ENCODE measurements at regions not wholly inside any gene's neighbourhood (a gene's known extent, or its start where the extent isn't known, plus 50 kb on each side); places are given as distances from the start of the nearest gene placed in this dataset.

DNA sequence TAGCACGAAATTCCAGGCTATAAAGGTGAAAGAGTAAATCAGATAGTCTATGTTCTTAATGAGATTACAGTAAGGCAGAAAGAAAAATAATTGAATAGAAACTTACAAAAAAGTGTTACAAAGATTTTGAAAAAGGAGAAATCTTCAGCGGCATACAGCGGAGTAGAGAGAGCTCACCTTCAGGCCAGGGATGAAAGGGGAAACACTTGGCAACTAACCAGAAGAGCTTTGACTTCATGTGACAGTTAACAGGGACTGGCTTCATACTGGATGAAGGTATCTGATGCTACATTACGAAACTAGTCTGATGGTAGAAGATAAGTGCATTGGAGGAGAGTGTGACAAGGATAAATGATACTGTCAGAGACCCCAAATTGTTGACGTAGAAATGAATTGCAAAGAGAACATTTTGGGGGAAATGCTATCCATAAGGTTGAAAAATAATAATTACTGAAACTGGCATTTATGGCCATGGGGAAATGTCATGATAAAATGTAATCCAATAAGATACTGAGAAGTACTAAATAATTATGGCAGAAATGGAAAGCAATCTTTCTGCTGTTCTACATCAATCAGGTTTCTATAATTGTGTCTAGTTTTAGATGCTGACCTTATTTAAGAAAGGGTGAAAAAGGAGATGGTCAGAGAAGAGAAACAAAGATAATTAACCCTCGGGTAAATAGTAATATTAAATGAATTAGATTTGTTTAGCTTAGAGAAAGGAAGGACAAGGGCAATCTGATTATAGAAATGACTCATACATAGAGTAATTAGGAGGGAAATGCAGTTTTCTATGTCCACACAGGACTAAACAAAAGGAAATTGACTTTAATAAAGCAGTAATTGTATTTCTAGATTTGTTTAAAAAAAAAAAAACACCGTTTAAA, 808.7 kb downstream of the NCAM2 start:
- peaks cover 1% of the 10 kb centered on the region for H3K4me1 Mint-ChIP-seq (ENCODE audit: low read depth)
- no peak overlapping the region for H3K27ac Mint-ChIP-seq
- no peak for TF ChIP-seq CTCF (IDR thresholded peaks at IDR 0.05; ENCODE audit: unreplicated experiment)
- H3K9me3 Mint-ChIP-seq (ENCODE audit: low read depth): no peaks in the 10 kb centered on the region
- no peaks in the 10 kb centered on the region for H3K36me3 Mint-ChIP-seq (ENCODE audit: insufficient read depth)
- DNase-seq (ENCODE audit: low spot score, unreplicated experiment): no peak
- H3K27me3 Mint-ChIP-seq: no peaks in the 10 kb centered on the region
- no peak overlapping the region for H3K4me3 Mint-ChIP-seq (ENCODE audit: low read depth)

DNA sequence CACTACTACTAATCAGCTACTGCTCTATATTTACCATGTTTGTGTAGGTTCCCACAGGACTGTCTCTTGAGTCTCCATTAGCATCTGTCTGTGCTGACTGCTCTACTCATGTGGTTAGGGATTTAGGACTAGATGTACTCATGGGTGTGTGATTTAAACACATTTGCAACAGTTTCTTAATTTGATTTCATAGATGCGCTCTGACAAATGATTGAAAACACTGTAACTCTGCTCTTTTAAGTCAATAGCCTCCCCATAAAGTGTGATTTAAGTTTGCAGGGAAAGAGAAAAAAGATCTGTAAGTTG, 809.3 kb downstream of the NCAM2 start:
- H3K9me3 Mint-ChIP-seq (ENCODE audit: low read depth): no peaks in the 10 kb centered on the region
- H3K4me1 Mint-ChIP-seq (ENCODE audit: low read depth): peaks cover 1% of the 10 kb centered on the region
- TF ChIP-seq CTCF (IDR thresholded peaks at IDR 0.05; ENCODE audit: unreplicated experiment): no peak
- no peaks in the 10 kb centered on the region for H3K27me3 Mint-ChIP-seq
- H3K36me3 Mint-ChIP-seq (ENCODE audit: insufficient read depth): no peaks in the 10 kb centered on the region
- H3K4me3 Mint-ChIP-seq (ENCODE audit: low read depth): no peak overlapping the region
- no peak for DNase-seq (ENCODE audit: low spot score, unreplicated experiment)
- no peak overlapping the region for H3K27ac Mint-ChIP-seq

- DNase-seq (ENCODE audit: low spot score, unreplicated experiment): no peak
- Mint-ChIP-seq H3K4me3 (ENCODE audit: low read depth) (no peak overlapping the region), H3K4me1 (ENCODE audit: low read depth) (no peaks in the 10 kb centered on the region), H3K36me3 (ENCODE audit: insufficient read depth) (no peaks in the 10 kb centered on the region), H3K9me3 (ENCODE audit: low read depth) (no peaks in the 10 kb centered on the region), H3K27me3 (no peaks in the 10 kb centered on the region), H3K27ac (no peak overlapping the region)
- TF ChIP-seq CTCF (IDR thresholded peaks at IDR 0.05; ENCODE audit: unreplicated experiment): no peak
Observed at GRCh38 chr21:21813289-21813688, 815.1 kb downstream of the NCAM2 start.

DNA sequence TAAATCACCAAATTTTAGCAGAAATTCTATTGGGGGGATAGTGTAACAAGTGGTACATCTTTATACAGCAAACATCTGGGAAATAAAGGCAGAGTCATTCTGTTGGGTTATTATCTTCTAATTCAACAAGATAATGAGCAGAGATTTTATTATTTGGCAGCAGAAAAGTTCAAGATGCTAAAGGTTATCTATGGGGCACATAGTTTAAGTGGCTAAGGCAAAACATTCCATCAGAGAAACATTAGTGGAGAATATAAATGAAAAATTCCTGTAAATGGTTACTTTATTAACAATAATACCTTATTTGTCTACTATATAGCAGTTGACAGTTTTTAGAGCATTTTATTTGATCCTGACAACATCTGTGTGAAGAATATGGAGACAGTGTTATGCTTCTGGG, 815.7 kb downstream of the NCAM2 start:
- Mint-ChIP-seq H3K4me3 (ENCODE audit: low read depth) (no peak overlapping the region), H3K27me3 (no peaks in the 10 kb centered on the region), H3K4me1 (ENCODE audit: low read depth) (no peaks in the 10 kb centered on the region), H3K36me3 (ENCODE audit: insufficient read depth) (no peaks in the 10 kb centered on the region), H3K9me3 (ENCODE audit: low read depth) (no peaks in the 10 kb centered on the region), H3K27ac (no peak overlapping the region)
- no peak for DNase-seq (ENCODE audit: low spot score, unreplicated experiment)
- no peak for TF ChIP-seq CTCF (IDR thresholded peaks at IDR 0.05; ENCODE audit: unreplicated experiment)

GRCh38 chr21:21816778-21817177, 818.6 kb downstream of the NCAM2 start:
- H3K36me3 Mint-ChIP-seq (ENCODE audit: insufficient read depth): no peaks in the 10 kb centered on the region
- TF ChIP-seq CTCF (IDR thresholded peaks at IDR 0.05; ENCODE audit: unreplicated experiment): no peak
- no peak overlapping the region for H3K4me3 Mint-ChIP-seq (ENCODE audit: low read depth)
- H3K27me3 Mint-ChIP-seq: no peaks in the 10 kb centered on the region
- no peak for DNase-seq (ENCODE audit: low spot score, unreplicated experiment)
- H3K27ac Mint-ChIP-seq: no peak overlapping the region
- H3K9me3 Mint-ChIP-seq (ENCODE audit: low read depth): no peaks in the 10 kb centered on the region
- H3K4me1 Mint-ChIP-seq (ENCODE audit: low read depth): peaks cover 3% of the 10 kb centered on the region

Measured in progenitor cell of endocrine pancreas (in vitro differentiated cells).